Activated CD4-positive, alpha-beta memory T cell treated with anti-CD3 and anti-CD28 coated beads for 36 hours (primary cell): ENCODE measurements at regions not wholly inside any gene's neighbourhood (a gene's known extent, or its start where the extent isn't known, plus 50 kb on each side); places are given as distances from the start of the nearest gene placed in this dataset.
"Not testable (repeated sequence)": the region's sequence is repeated elsewhere in the genome, so short reads cannot be mapped to it uniquely, and the experiment has no call there.

ENCODE experiments used
- CTCF ChIA-PET: fragments of 350-600 bp; sonication (Branson Sonifier 250); formaldehyde crosslinking; loops from one replicate; lab custom pipeline; 2021; ENCODE audit warnings: antibody characterized with exemption, inconsistent platforms; lab: Charles Lee
- POLR2A ChIA-PET: fragments of 350-600 bp; sonication (Branson Sonifier 250); formaldehyde crosslinking; loops from one replicate; lab custom pipeline; 2021; ENCODE audit warnings: antibody characterized with exemption; lab: Charles Lee
- DNase-seq: peaks from one replicate; pipeline ENCODE4 v3.0.0-alpha.2; 2020
- H3K27ac Mint-ChIP-seq: one replicate; pipeline ENCODE4 v1.8.0; 2021; ENCODE audit warnings: mixed read lengths
- H3K27me3 Mint-ChIP-seq: one replicate; pipeline ENCODE4 v1.8.0; 2021; ENCODE audit warnings: mixed read lengths
- H3K36me3 Mint-ChIP-seq: one replicate; pipeline ENCODE4 v1.8.0; 2021; ENCODE audit warnings: mixed read lengths
- H3K4me1 Mint-ChIP-seq: one replicate; pipeline ENCODE4 v1.8.0; 2021; ENCODE audit warnings: low read depth, mixed read lengths
- H3K4me3 Mint-ChIP-seq: one replicate; pipeline ENCODE4 v1.8.0; 2021; ENCODE audit warnings: mild to moderate bottlenecking, mixed read lengths
- H3K9me3 Mint-ChIP-seq: one replicate; pipeline ENCODE4 v1.8.0; 2021; ENCODE audit warnings: mixed read lengths
- intact Hi-C: fragments of 100-400 bp; cut with micrococcal nuclease; formaldehyde crosslinking; loops from one replicate; pipeline ENCODE4 v1.15.1; 2023

- CTCF ChIA-PET: interaction anchor here (1.0 kb wide), 1 partner anchor 69 kb away, joined by 3 read pairs; no protein-coding TSS in a partner anchor
- peak overlapping the region; percentile 26 for H3K27ac Mint-ChIP-seq
- peak overlapping the region; percentile 46 for H3K4me3 Mint-ChIP-seq
- H3K27me3 Mint-ChIP-seq, H3K9me3 Mint-ChIP-seq, H3K36me3 Mint-ChIP-seq, DNase-seq, intact Hi-C loops: not testable (repeated sequence)
- POLR2A ChIA-PET: interaction anchor here (0.6 kb wide), 1 partner anchor 583 kb away, joined by 3 read pairs; no protein-coding TSS in a partner anchor
- peaks cover 37% of the 10 kb centered on the region for H3K4me1 Mint-ChIP-seq
These were observed 117.2 kb downstream of the UNC93B1 start for GRCh38 chr11:67886672-67887071.

- DNase-seq, H3K27me3 Mint-ChIP-seq, H3K36me3 Mint-ChIP-seq, intact Hi-C loops, H3K9me3 Mint-ChIP-seq: not testable (repeated sequence)
- POLR2A ChIA-PET: interaction anchor here (0.6 kb wide), 1 partner anchor 584 kb away, joined by 3 read pairs; no protein-coding TSS in a partner anchor
- Mint-ChIP-seq H3K4me1 (peaks cover 37% of the 10 kb centered on the region), H3K27ac (peak overlapping the region; percentile 26), H3K4me3 (peak overlapping the region; percentile 46)
- CTCF ChIA-PET: interaction anchor here (2.8 kb wide), 1 partner anchor 69 kb away, joined by 17 read pairs; no protein-coding TSS in a partner anchor
These were observed 117.7 kb downstream of the UNC93B1 start for GRCh38 chr11:67886207-67886606.

- H3K4me3 Mint-ChIP-seq: peak overlapping the region; percentile 80
- CTCF ChIA-PET: interaction anchor here (2.8 kb wide), 1 partner anchor 70 kb away, joined by 17 read pairs; no protein-coding TSS in a partner anchor
These were observed 118.3 kb downstream of the UNC93B1 start for GRCh38 chr11:67885574-67885973.

GRCh38 chr11:67884761-67885558, 118.9 kb downstream of the UNC93B1 start:
- intact Hi-C loops, H3K27me3 Mint-ChIP-seq, H3K9me3 Mint-ChIP-seq, H3K36me3 Mint-ChIP-seq, POLR2A ChIA-PET: not testable (repeated sequence)
- H3K27ac Mint-ChIP-seq: peak overlapping the region; percentile 92
- peaks cover 40% of the 10 kb centered on the region for H3K4me1 Mint-ChIP-seq
- peak; percentile 71 for DNase-seq
- CTCF ChIA-PET: interaction anchor here (2.8 kb wide), 1 partner anchor 71 kb away, joined by 17 read pairs; no protein-coding TSS in a partner anchor
- peak overlapping the region; percentile 80 for H3K4me3 Mint-ChIP-seq

More at GRCh38 chr11:67885574-67885973, 118.3 kb downstream of the UNC93B1 start:
- DNase-seq, H3K9me3 Mint-ChIP-seq, H3K36me3 Mint-ChIP-seq, POLR2A ChIA-PET, H3K27me3 Mint-ChIP-seq, H3K27ac Mint-ChIP-seq, intact Hi-C loops: not testable (repeated sequence)
- H3K4me1 Mint-ChIP-seq: peaks cover 39% of the 10 kb centered on the region

- Mint-ChIP-seq H3K4me3 (peak overlapping the region; percentile 80), H3K27ac (peak overlapping the region; percentile 92), H3K4me1 (peaks cover 43% of the 10 kb centered on the region)
- H3K27me3 Mint-ChIP-seq, intact Hi-C loops, H3K9me3 Mint-ChIP-seq, POLR2A ChIA-PET, H3K36me3 Mint-ChIP-seq: not testable (repeated sequence)
- CTCF ChIA-PET: interaction anchor here (2.8 kb wide), 1 partner anchor 71 kb away, joined by 17 read pairs; no protein-coding TSS in a partner anchor
- peak; percentile 47 for DNase-seq
These were observed 119.7 kb downstream of the UNC93B1 start for GRCh38 chr11:67884073-67884757.

GRCh38 chr11:67882304-67882703, 121.6 kb downstream of the UNC93B1 start:
- DNase-seq, POLR2A ChIA-PET, H3K4me3 Mint-ChIP-seq, H3K27ac Mint-ChIP-seq, CTCF ChIA-PET, H3K9me3 Mint-ChIP-seq, intact Hi-C loops, H3K36me3 Mint-ChIP-seq, H3K27me3 Mint-ChIP-seq: not testable (repeated sequence)
- H3K4me1 Mint-ChIP-seq: peaks cover 55% of the 10 kb centered on the region

GRCh38 chr11:67881836-67882235, 122.1 kb downstream of the UNC93B1 start:
- H3K27ac Mint-ChIP-seq, H3K36me3 Mint-ChIP-seq, H3K4me3 Mint-ChIP-seq, POLR2A ChIA-PET, H3K9me3 Mint-ChIP-seq, H3K27me3 Mint-ChIP-seq, intact Hi-C loops, CTCF ChIA-PET, DNase-seq: not testable (repeated sequence)
- peaks cover 53% of the 10 kb centered on the region for H3K4me1 Mint-ChIP-seq

GRCh38 chr11:67880594-67881196, 123.2 kb downstream of the UNC93B1 start:
- H3K4me1 Mint-ChIP-seq: peaks cover 42% of the 10 kb centered on the region
- H3K4me3 Mint-ChIP-seq, DNase-seq, H3K27ac Mint-ChIP-seq, CTCF ChIA-PET, H3K9me3 Mint-ChIP-seq, H3K27me3 Mint-ChIP-seq, intact Hi-C loops, POLR2A ChIA-PET, H3K36me3 Mint-ChIP-seq: not testable (repeated sequence)

GRCh38 chr11:67878666-67879065, 125.2 kb downstream of the UNC93B1 start:
- H3K36me3 Mint-ChIP-seq, H3K9me3 Mint-ChIP-seq, intact Hi-C loops, CTCF ChIA-PET, H3K27me3 Mint-ChIP-seq, POLR2A ChIA-PET: not testable (repeated sequence)
- peak; percentile 40 for DNase-seq
- H3K27ac Mint-ChIP-seq: peak overlapping the region; percentile 65
- H3K4me1 Mint-ChIP-seq: peaks cover 30% of the 10 kb centered on the region
- peak overlapping the region; percentile 29 for H3K4me3 Mint-ChIP-seq

- H3K27me3 Mint-ChIP-seq, intact Hi-C loops, H3K4me3 Mint-ChIP-seq, POLR2A ChIA-PET, H3K9me3 Mint-ChIP-seq, CTCF ChIA-PET, H3K36me3 Mint-ChIP-seq: not testable (repeated sequence)
- peak; percentile 37 for DNase-seq
- Mint-ChIP-seq H3K27ac (peak overlapping the region; percentile 36), H3K4me1 (peaks cover 22% of the 10 kb centered on the region)
These were observed 126.6 kb downstream of the UNC93B1 start for GRCh38 chr11:67877316-67877715.

GRCh38 chr11:67873223-67873622, 130.7 kb downstream of the UNC93B1 start:
- CTCF ChIA-PET, H3K27me3 Mint-ChIP-seq, H3K36me3 Mint-ChIP-seq, H3K9me3 Mint-ChIP-seq, H3K27ac Mint-ChIP-seq, POLR2A ChIA-PET, H3K4me3 Mint-ChIP-seq, DNase-seq, H3K4me1 Mint-ChIP-seq, intact Hi-C loops: not testable (repeated sequence)

GRCh38 chr11:67871168-67871567, 132.7 kb downstream of the UNC93B1 start:
- POLR2A ChIA-PET, H3K4me3 Mint-ChIP-seq, H3K9me3 Mint-ChIP-seq, DNase-seq, H3K4me1 Mint-ChIP-seq, H3K36me3 Mint-ChIP-seq, H3K27me3 Mint-ChIP-seq, intact Hi-C loops, H3K27ac Mint-ChIP-seq, CTCF ChIA-PET: not testable (repeated sequence)
